ENCODE measurements at regions not wholly inside any gene's neighbourhood (a gene's known extent, or its start where the extent isn't known, plus 50 kb on each side); places are given as distances from the start of the nearest gene placed in this dataset.

DNA sequence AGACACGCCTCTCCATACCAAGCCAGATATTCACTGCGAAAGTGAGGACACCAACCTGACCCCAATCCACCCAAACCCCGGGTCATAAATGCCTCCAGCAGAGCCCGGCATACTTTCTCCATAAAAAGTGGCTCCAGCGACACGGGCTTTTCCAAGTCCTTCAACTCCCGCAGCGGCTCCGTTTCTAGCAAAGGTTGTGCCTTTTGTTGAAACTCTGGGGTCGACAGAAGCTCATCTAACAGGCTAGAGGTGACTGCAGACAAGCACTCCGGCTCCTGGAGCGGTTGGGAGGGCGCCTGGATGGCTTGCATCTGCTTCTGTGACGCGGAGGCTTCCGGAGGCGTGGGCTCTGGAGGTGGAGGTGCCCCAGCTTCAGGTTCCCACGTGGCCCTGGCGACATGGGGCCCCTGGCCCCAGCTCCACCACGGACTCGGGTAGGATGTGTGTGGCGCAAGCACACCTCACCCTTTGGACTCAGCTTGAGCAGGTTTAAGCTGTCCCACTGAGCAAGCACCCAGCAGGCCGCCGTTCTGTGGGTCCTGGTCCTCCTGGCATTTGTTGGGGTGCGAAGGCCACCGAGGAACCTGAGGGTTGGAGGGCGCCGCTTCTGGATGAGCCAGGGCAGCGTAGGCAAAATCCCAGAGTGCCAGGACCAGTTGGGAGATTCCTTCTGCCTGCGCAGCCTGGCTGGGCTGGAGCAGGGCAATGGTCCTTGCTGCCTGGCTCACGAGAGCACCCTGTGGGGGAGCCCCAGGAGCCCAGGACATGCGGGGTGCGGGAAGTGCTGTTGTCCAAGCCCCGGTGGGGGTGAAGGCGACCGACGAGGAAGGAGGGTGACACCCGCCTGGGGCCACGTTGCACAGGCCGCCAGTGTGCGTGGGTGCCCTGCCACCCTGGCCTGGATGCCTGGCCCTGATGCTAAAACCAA, 186.3 kb downstream of the ALG10 start:
- Histone ChIP-seq H3K9me3 (no peaks in the 10 kb centered on the region), H3K4me3 (no peak overlapping the region), H3K36me3 (ENCODE audit: low read depth, missing control alignments) (no peaks in the 10 kb centered on the region), H3K27me3 (no peaks in the 10 kb centered on the region), H3K4me1 (peaks cover 6% of the 10 kb centered on the region), H3K27ac (no peak overlapping the region)
- 82% methylated on average over 26 to 41 of the region's 41 CpGs for WGBS, 2 donors
- intact Hi-C loops (cut with DNase I; ENCODE audit: low total_unique reads) = no loop called here
- DNase-seq = no peak
- TF ChIP-seq POLR2A (IDR thresholded peaks at IDR 0.05) = no peak
- TF ChIP-seq, protein P1, sequence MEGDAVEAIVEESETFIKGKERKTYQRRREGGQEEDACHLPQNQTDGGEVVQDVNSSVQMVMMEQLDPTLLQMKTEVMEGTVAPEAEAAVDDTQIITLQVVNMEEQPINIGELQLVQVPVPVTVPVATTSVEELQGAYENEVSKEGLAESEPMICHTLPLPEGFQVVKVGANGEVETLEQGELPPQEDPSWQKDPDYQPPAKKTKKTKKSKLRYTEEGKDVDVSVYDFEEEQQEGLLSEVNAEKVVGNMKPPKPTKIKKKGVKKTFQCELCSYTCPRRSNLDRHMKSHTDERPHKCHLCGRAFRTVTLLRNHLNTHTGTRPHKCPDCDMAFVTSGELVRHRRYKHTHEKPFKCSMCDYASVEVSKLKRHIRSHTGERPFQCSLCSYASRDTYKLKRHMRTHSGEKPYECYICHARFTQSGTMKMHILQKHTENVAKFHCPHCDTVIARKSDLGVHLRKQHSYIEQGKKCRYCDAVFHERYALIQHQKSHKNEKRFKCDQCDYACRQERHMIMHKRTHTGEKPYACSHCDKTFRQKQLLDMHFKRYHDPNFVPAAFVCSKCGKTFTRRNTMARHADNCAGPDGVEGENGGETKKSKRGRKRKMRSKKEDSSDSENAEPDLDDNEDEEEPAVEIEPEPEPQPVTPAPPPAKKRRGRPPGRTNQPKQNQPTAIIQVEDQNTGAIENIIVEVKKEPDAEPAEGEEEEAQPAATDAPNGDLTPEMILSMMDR (IDR thresholded peaks at IDR 0.05) = no peak

DNA sequence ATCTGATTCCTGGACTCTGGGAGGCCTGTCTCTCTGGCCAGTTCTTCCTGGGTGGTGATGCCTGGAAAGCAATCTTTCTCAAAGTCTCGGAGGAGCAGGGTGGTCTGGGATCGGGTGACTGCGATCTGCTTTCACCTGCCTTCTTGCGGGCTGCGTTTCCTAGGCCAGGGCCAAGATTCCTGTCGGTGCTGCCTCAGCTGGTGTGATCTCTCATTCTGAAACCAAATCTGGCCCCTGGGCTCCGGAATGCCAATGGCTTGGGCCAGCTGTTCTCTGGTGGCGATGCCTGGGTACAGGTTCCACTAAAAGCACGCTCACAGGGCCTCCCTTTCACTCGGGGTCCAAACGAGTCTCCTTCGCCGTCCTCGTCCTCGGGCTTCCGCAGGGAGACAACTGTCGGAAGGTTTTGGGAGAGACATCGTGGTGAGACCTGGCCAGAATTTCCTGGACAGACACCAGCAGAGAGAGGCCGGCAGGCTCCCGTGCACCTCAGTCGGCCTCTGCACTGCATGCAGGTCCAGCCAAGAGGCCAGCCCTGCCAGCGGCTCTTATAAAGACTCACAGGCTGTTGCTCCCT, 187.1 kb downstream of the ALG10 start:
- Histone ChIP-seq H3K36me3 (ENCODE audit: low read depth, missing control alignments) (no peaks in the 10 kb centered on the region), H3K27ac (no peak overlapping the region), H3K9me3 (no peaks in the 10 kb centered on the region), H3K4me3 (no peak overlapping the region), H3K4me1 (peaks cover 6% of the 10 kb centered on the region), H3K27me3 (no peaks in the 10 kb centered on the region)
- TF ChIP-seq, protein P1 (IDR thresholded peaks at IDR 0.05) = no peak
- no peak for TF ChIP-seq POLR2A (IDR thresholded peaks at IDR 0.05)
- no peak for DNase-seq
- WGBS, 2 donors = 67 to 71% methylated on average over 18 to 22 of the region's 22 CpGs
- intact Hi-C loops (cut with DNase I; ENCODE audit: low total_unique reads) = no loop called here

DNA sequence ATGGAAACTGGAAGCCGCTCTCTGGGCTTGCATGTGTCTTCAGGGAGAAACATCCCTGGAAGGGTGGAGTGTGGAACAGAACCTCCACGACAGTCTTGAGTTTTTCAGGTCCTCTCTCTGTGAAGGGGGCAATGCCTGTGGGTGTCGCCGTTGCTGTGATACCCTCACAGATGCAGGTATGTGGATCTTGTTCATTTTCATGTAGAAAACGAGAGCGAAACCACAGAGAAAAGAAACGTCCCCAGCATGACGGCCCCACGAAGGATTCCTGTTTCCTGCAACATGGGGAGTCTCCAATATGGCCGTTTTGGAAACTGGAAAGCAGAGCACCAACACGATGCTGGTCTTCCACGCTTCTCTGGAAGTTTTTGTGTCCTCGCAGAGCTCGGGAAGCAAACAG, 187.9 kb downstream of the ALG10 start:
- no peaks in the 10 kb centered on the region for H3K36me3 ChIP-seq (ENCODE audit: low read depth, missing control alignments)
- no peak overlapping the region for H3K27ac ChIP-seq
- H3K4me3 ChIP-seq = peak overlapping the region in 1 of 2 donors; percentile 58
- intact Hi-C loops (cut with DNase I; ENCODE audit: low total_unique reads) = no loop called here
- no peaks in the 10 kb centered on the region for H3K9me3 ChIP-seq
- no peak for DNase-seq
- H3K4me1 ChIP-seq = peaks cover 6% of the 10 kb centered on the region
- no peaks in the 10 kb centered on the region for H3K27me3 ChIP-seq
- TF ChIP-seq, protein P1 (IDR thresholded peaks at IDR 0.05) = no peak
- TF ChIP-seq POLR2A (IDR thresholded peaks at IDR 0.05) = no peak
- WGBS, 2 donors = 57 to 82% methylated on average over 14 of the region's 14 CpGs

DNA sequence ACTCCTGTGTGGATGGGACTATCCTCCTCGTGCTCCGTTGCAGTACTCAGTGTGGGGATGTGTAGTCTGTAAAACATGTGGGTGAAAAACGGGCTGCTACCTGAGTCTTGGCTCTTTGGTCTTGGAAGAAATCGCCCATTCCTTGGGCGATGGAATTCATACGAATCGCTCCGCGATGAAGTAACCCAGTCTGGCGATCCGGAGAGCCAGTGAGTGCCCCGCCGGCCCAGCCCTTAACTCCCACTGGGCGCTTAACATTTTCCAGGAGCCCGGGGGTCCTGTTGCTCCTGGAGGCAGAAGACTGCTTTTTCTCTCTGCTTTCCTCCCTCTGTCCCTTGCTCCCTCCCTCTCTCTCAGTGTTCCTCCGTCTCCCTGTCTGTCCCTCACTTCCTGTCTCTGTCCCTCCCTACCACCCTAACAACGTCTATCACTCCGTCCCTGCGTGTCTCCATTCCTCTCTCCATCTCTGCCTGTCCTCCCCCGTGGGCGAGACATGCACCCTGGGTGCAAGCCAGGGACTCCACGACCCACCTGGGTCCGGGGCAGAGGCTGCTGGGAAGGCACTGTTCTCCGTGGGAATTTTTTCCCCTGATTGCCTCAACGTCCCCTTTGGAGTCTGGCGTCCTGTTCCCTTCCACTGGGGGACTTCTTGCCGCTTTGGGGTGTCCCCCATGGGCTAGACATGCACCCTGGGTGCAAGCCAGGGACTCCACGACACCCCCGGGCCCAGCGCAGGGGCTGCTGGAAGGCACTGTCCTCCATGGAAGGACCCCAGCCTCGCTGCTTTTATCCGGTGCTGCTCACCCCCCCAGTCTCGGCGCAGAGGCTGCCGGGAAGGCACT, 188.6 kb downstream of the ALG10 start:
- TF ChIP-seq, protein P1 (IDR thresholded peaks at IDR 0.05) = no peak
- no peak for TF ChIP-seq POLR2A (IDR thresholded peaks at IDR 0.05)
- no peaks in the 10 kb centered on the region for H3K9me3 ChIP-seq
- H3K4me1 ChIP-seq = peaks cover 6% of the 10 kb centered on the region
- H3K36me3 ChIP-seq (ENCODE audit: low read depth, missing control alignments) = no peaks in the 10 kb centered on the region
- intact Hi-C loops (cut with DNase I; ENCODE audit: low total_unique reads) = no loop called here
- H3K27me3 ChIP-seq = no peaks in the 10 kb centered on the region
- peak overlapping the region; percentile 35 to 58 for H3K4me3 ChIP-seq
- DNase-seq = no peak
- 78 to 94% methylated on average over 20 to 35 of the region's 35 CpGs for WGBS, 2 donors
- no peak overlapping the region for H3K27ac ChIP-seq

Measured in testis (tissue), 2 donors.